HEK293T (cell line): ENCODE measurements at regions not wholly inside any gene's neighbourhood (a gene's known extent, or its start where the extent isn't known, plus 50 kb on each side); places are given as distances from the start of the nearest gene placed in this dataset.

Experiments
- CTCF ChIA-PET: fragments of 350-600 bp; formaldehyde crosslinking; extraction: SDS; loops from one replicate; lab custom pipeline; 2021; ENCODE audit warnings: antibody characterized with exemption, inconsistent platforms; lab: Yijun Ruan, JAX
- POLR2A ChIA-PET: fragments of 350-600 bp; formaldehyde crosslinking; extraction: SDS; loops from one replicate; lab custom pipeline; 2020; ENCODE audit warnings: antibody characterized with exemption, inconsistent platforms; lab: Yijun Ruan, JAX
- DNase-seq: peaks from one replicate; pipeline ENCODE4 v3.0.0; 2012; ENCODE audit warnings: mixed read lengths; ENCODE audit errors: extremely low spot score
- ARNT ChIP-seq: fragments of 450-650 bp; IDR thresholded peaks from 2 replicates; pipeline ENCODE4 v1.6.1; 2017; ENCODE audit warnings: mild to moderate bottlenecking
- BHLHE40 ChIP-seq: fragments of 450-650 bp; IDR thresholded peaks from 2 replicates; pipeline ENCODE4 v1.6.1; 2016; ENCODE audit warnings: mild to moderate bottlenecking, moderate library complexity, borderline replicate concordance
- CTBP1 ChIP-seq: fragments of 450-650 bp; IDR thresholded peaks from 2 replicates; pipeline ENCODE4 v1.6.1; 2016; ENCODE audit warnings: borderline replicate concordance
- ELF4 ChIP-seq: fragments of 450-650 bp; IDR thresholded peaks from 2 replicates; pipeline ENCODE4 v1.6.1; 2017; ENCODE audit warnings: antibody characterized with exemption
- FOXA1 ChIP-seq: fragments of 450-650 bp; IDR thresholded peaks from 2 replicates; pipeline ENCODE4 v1.6.1; 2016; ENCODE audit warnings: mild to moderate bottlenecking
- FOXK2 ChIP-seq: fragments of 450-650 bp; IDR thresholded peaks from 2 replicates; pipeline ENCODE4 v1.6.1; 2016; ENCODE audit warnings: mild to moderate bottlenecking
- FOXM1 ChIP-seq: fragments of 450-650 bp; IDR thresholded peaks from 2 replicates; pipeline ENCODE4 v1.6.1; 2017; ENCODE audit warnings: mild to moderate bottlenecking, borderline replicate concordance
- HDGF ChIP-seq: fragments of 450-650 bp; IDR thresholded peaks from 2 replicates; pipeline ENCODE4 v1.6.1; 2017; ENCODE audit warnings: antibody characterized with exemption, borderline replicate concordance
- L3MBTL2 ChIP-seq: fragments of 450-650 bp; conservative IDR thresholded peaks from 2 replicates; pipeline ENCODE4 v1.6.1; 2016; ENCODE audit warnings: mild to moderate bottlenecking
- LEF1 ChIP-seq: fragments of 450-650 bp; IDR thresholded peaks from 2 replicates; pipeline ENCODE4 v1.6.1; 2017; ENCODE audit warnings: mild to moderate bottlenecking, borderline replicate concordance
- NFRKB ChIP-seq: fragments of 450-650 bp; IDR thresholded peaks from 2 replicates; pipeline ENCODE4 v1.6.1; 2016; ENCODE audit warnings: mild to moderate bottlenecking, moderate library complexity
- PKNOX1 ChIP-seq: fragments of 450-650 bp; IDR thresholded peaks from 2 replicates; pipeline ENCODE4 v1.6.1; 2016
- SP1 ChIP-seq: fragments of 450-650 bp; IDR thresholded peaks from 2 replicates; pipeline ENCODE4 v1.6.1; 2017
- SUZ12 ChIP-seq: fragments of 450-650 bp; IDR thresholded peaks from 2 replicates; pipeline ENCODE4 v1.6.1; 2016; ENCODE audit warnings: mild to moderate bottlenecking
- TARDBP ChIP-seq: fragments of 450-650 bp; IDR thresholded peaks from 2 replicates; pipeline ENCODE4 v1.6.1; 2016
- ZNF384 ChIP-seq: fragments of 450-650 bp; IDR thresholded peaks from 2 replicates; pipeline ENCODE4 v1.6.1; 2016

- ChIA-PET CTCF (no interaction called here), POLR2A (no interaction called here)
- DNase-seq: no peak
- TF ChIP-seq LEF1 (no peak), HDGF (no peak), BHLHE40 (no peak), CTBP1 (no peak), FOXA1 (no peak), ELF4 (no peak), TARDBP (no peak), PKNOX1 (no peak), L3MBTL2 (no peak), SP1 (no peak)
Observed at GRCh38 chr2:145329971-145330370, 810.1 kb upstream of the ZEB2 start.

- DNase-seq: no peak
- no peak for TF ChIP-seq HDGF
- TF ChIP-seq FOXK2: no peak
- TF ChIP-seq ARNT: no peak
- TF ChIP-seq SP1: no peak
- TF ChIP-seq L3MBTL2: no peak
- no peak for TF ChIP-seq TARDBP
- no peak for TF ChIP-seq NFRKB
- TF ChIP-seq ZNF384: no peak
- no peak for TF ChIP-seq LEF1
- TF ChIP-seq FOXM1: no peak
- TF ChIP-seq CTBP1: no peak
- TF ChIP-seq FOXA1: no peak
- no peak for TF ChIP-seq SUZ12
- TF ChIP-seq ELF4: no peak
- no peak for TF ChIP-seq PKNOX1
- TF ChIP-seq BHLHE40: no peak
- ChIA-PET POLR2A (no interaction called here), CTCF (no interaction called here)
Observed at GRCh38 chr2:145325485-145325884, 805.6 kb upstream of the ZEB2 start.

- ChIA-PET CTCF (no interaction called here), POLR2A (no interaction called here)
- no peak for DNase-seq
- TF ChIP-seq ELF4 (no peak), PKNOX1 (no peak)
Observed at GRCh38 chr2:145324748-145325147, 804.8 kb upstream of the ZEB2 start.

GRCh38 chr2:145323512-145323911 lies 803.6 kb upstream of the ZEB2 start:
- no peak for DNase-seq
- ChIA-PET CTCF (no interaction called here), POLR2A (no interaction called here)
- TF ChIP-seq HDGF: no peak
- no peak for TF ChIP-seq SUZ12
- TF ChIP-seq FOXM1: no peak
- no peak for TF ChIP-seq LEF1

GRCh38 chr2:145321344-145321743 lies 801.4 kb upstream of the ZEB2 start:
- no peak for TF ChIP-seq ELF4
- no peak for TF ChIP-seq PKNOX1
- no peak for TF ChIP-seq ZNF384
- no peak for TF ChIP-seq BHLHE40
- TF ChIP-seq HDGF: no peak
- TF ChIP-seq NFRKB: no peak
- TF ChIP-seq SUZ12: no peak
- no peak for TF ChIP-seq SP1
- no peak for TF ChIP-seq FOXK2
- no peak for TF ChIP-seq TARDBP
- TF ChIP-seq FOXM1: no peak
- no peak for TF ChIP-seq L3MBTL2
- TF ChIP-seq CTBP1: no peak
- TF ChIP-seq ARNT: no peak
- no peak for TF ChIP-seq LEF1
- no peak for TF ChIP-seq FOXA1
- no peak for DNase-seq
- ChIA-PET CTCF (no interaction called here), POLR2A (no interaction called here)

GRCh38 chr2:145316496-145316895 lies 796.6 kb upstream of the ZEB2 start:
- TF ChIP-seq L3MBTL2 (no peak), BHLHE40 (no peak), HDGF (no peak), PKNOX1 (no peak), TARDBP (no peak), LEF1 (no peak), SP1 (no peak), ARNT (no peak), ELF4 (no peak), ZNF384 (no peak), SUZ12 (no peak), NFRKB (no peak), FOXA1 (no peak), FOXK2 (no peak), CTBP1 (no peak), FOXM1 (no peak)
- CTCF ChIA-PET: no interaction called here
- POLR2A ChIA-PET: no interaction called here
- no peak for DNase-seq
